PFSK-1 (cell line): ENCODE measurements at regions not wholly inside any gene's neighbourhood (a gene's known extent, or its start where the extent isn't known, plus 50 kb on each side); places are given as distances from the start of the nearest gene placed in this dataset.

ENCODE experiments used
- FOXP2 ChIP-seq: optimal IDR thresholded peaks from 2 replicates; pipeline ENCODE3; 2011; ENCODE audit warnings: borderline replicate concordance, control low read depth, inconsistent platforms; ENCODE audit not compliant: insufficient read depth; ENCODE audit errors: extremely low read length, extremely low read depth
- POLR2AphosphoS5 ChIP-seq: IDR thresholded peaks from 2 replicates; pipeline ENCODE4 v1.6.1; 2012; ENCODE audit warnings: low read depth, mild to moderate bottlenecking, control low read depth, low read length, moderate library complexity
- SIN3A ChIP-seq: IDR thresholded peaks from 2 replicates; pipeline ENCODE4 v1.6.1; 2012; ENCODE audit warnings: mild to moderate bottlenecking, low read length, moderate library complexity, borderline replicate concordance; ENCODE audit not compliant: insufficient read depth
- TAF1 ChIP-seq: IDR thresholded peaks from 2 replicates; pipeline ENCODE4 v1.6.1; 2012; ENCODE audit warnings: low read length, control low read depth, borderline replicate concordance; ENCODE audit not compliant: insufficient read depth
- TF ChIP-seq, protein P1 (sequence below), 2 experiments: IDR thresholded peaks; 2 replicates each; pipeline versions ENCODE4 v1.6.1 to v1.8.0; 2011 to 2012; ENCODE audit warnings: low read depth in 2 of 2, low read length in 2 of 2, control low read depth in 1 of 2, inconsistent platforms in 1 of 2, mild to moderate bottlenecking in 1 of 2, moderate library complexity in 1 of 2; ENCODE audit not compliant: insufficient read depth in 1 of 2

GRCh38 chr20:47876311-47877088 is 91.2 kb upstream of the SULF2 start:
- TF ChIP-seq, protein P1, sequence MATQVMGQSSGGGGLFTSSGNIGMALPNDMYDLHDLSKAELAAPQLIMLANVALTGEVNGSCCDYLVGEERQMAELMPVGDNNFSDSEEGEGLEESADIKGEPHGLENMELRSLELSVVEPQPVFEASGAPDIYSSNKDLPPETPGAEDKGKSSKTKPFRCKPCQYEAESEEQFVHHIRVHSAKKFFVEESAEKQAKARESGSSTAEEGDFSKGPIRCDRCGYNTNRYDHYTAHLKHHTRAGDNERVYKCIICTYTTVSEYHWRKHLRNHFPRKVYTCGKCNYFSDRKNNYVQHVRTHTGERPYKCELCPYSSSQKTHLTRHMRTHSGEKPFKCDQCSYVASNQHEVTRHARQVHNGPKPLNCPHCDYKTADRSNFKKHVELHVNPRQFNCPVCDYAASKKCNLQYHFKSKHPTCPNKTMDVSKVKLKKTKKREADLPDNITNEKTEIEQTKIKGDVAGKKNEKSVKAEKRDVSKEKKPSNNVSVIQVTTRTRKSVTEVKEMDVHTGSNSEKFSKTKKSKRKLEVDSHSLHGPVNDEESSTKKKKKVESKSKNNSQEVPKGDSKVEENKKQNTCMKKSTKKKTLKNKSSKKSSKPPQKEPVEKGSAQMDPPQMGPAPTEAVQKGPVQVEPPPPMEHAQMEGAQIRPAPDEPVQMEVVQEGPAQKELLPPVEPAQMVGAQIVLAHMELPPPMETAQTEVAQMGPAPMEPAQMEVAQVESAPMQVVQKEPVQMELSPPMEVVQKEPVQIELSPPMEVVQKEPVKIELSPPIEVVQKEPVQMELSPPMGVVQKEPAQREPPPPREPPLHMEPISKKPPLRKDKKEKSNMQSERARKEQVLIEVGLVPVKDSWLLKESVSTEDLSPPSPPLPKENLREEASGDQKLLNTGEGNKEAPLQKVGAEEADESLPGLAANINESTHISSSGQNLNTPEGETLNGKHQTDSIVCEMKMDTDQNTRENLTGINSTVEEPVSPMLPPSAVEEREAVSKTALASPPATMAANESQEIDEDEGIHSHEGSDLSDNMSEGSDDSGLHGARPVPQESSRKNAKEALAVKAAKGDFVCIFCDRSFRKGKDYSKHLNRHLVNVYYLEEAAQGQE (IDR thresholded peaks at IDR 0.05; ENCODE audit: insufficient read depth in 1 of 2, low read depth in 2 of 2, low read length in 2 of 2): no peak
- TF ChIP-seq POLR2AphosphoS5 (no peak), SIN3A (no peak), FOXP2 (no peak), TAF1 (no peak)

GRCh38 chr20:47875297-47876025 is 90.2 kb upstream of the SULF2 start:
- TF ChIP-seq POLR2AphosphoS5 (no peak), TAF1 (no peak)

GRCh38 chr20:47872341-47872740 is 87.1 kb upstream of the SULF2 start:
- TF ChIP-seq SIN3A (no peak), TAF1 (no peak), FOXP2 (no peak)

- TF ChIP-seq TAF1: no peak
- TF ChIP-seq FOXP2: no peak
- TF ChIP-seq POLR2AphosphoS5: no peak
- TF ChIP-seq SIN3A: no peak
- TF ChIP-seq, protein P1 (IDR thresholded peaks at IDR 0.05; ENCODE audit: insufficient read depth in 1 of 2, low read depth in 2 of 2, low read length in 2 of 2): no peak
Measured at GRCh38 chr20:47870475-47870874, 85.2 kb upstream of the SULF2 start.

DNA sequence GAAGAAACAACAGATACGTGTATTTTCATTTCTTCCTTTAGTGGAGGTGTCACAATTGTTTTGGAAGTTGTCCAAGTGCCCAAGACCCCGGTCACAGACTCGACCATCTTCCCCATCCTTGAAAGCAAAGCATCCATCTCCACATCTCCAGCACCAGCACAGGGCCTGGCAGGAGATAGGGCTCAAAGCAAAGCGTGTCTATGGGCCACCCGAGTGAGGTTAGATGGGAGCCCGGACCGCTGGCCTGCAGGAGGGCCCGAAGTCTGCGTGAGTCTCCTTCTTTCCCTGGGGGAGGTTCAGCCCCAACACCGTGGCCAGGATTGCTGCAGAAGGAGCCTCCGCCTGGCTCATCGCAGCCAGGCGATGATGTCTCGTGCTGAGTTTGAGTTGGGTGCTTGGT is 83.5 kb upstream of the SULF2 start:
- TF ChIP-seq, protein P1 (IDR thresholded peaks at IDR 0.05; ENCODE audit: insufficient read depth in 1 of 2, low read depth in 2 of 2, low read length in 2 of 2): no peak
- TF ChIP-seq FOXP2: no peak
- TF ChIP-seq SIN3A: no peak
- no peak for TF ChIP-seq TAF1
- TF ChIP-seq POLR2AphosphoS5: no peak

DNA sequence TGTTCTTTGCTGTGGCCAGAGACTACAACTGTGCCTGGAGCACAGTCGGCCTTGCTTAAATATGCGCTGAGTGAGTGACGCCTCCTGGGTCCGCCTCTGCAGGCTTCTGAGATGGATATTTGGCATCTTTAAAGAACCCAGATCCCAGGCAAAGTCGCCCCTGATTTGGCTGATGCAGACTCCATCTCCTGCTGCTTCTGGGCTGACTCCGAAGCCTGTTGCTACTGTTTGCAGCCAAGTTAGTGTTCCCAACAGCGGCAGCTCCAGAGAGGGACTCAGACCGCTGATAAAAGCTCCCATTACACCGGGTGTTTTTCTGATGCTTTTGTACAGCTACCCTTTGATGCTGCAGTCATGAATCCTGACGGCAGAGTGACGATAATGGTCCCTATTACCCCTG is 83.0 kb upstream of the SULF2 start:
- TF ChIP-seq SIN3A (no peak), FOXP2 (no peak), POLR2AphosphoS5 (no peak), TAF1 (no peak)
- TF ChIP-seq, protein P1 (IDR thresholded peaks at IDR 0.05; ENCODE audit: insufficient read depth in 1 of 2, low read depth in 2 of 2, low read length in 2 of 2): no peak
